Naive thymus-derived CD4-positive, alpha-beta T cell (primary cell): ENCODE measurements at regions not wholly inside any gene's neighbourhood (a gene's known extent, or its start where the extent isn't known, plus 50 kb on each side); places are given as distances from the start of the nearest gene placed in this dataset.
"Not testable (repeated sequence)": the region's sequence is repeated elsewhere in the genome, so short reads cannot be mapped to it uniquely, and the experiment has no call there.

ENCODE experiments used
- ATAC-seq: fragments of 150-1000 bp; cut with Tn5 transposase; 2 replicates; pipeline ENCODE4 v1.10.0; 2021; ENCODE audit warnings: mild to moderate bottlenecking, moderate library complexity
- CTCF ChIA-PET: fragments of 350-600 bp; sonication (Branson Sonifier 250); formaldehyde crosslinking; loops from one replicate; lab custom pipeline; 2021; ENCODE audit warnings: antibody characterized with exemption; lab: Charles Lee
- POLR2A ChIA-PET: fragments of 350-600 bp; sonication (Branson Sonifier 250); formaldehyde crosslinking; loops from one replicate; lab custom pipeline; 2021; ENCODE audit warnings: antibody characterized with exemption, inconsistent platforms; lab: Charles Lee
- DNase-seq, 9 donors: peaks; one replicate each; pipeline versions ENCODE4 v3.0.0 to v3.0.0-alpha.2; 2020 to 2022; ENCODE audit warnings: mixed read lengths in 1 of 9
- H3K27ac ChIP-seq: one replicate; pipeline ENCODE4 v1.7.0; 2013; ENCODE audit warnings: mild to moderate bottlenecking, low read depth, low read length, moderate library complexity
- H3K27me3 ChIP-seq, 2 donors: one replicate each; pipeline ENCODE4 v1.7.0; 2013; ENCODE audit warnings: low read length in 2 of 2, mild to moderate bottlenecking in 2 of 2, moderate library complexity in 2 of 2; ENCODE audit not compliant: control insufficient read depth in 2 of 2, insufficient read depth in 2 of 2
- H3K36me3 ChIP-seq, 3 experiments: 1 replicate in 2 of 3; 2 replicates in 1 of 3; pipeline ENCODE4 v1.7.0; 2013; ENCODE audit warnings: low read length in 3 of 3, mild to moderate bottlenecking in 3 of 3, moderate library complexity in 1 of 3; ENCODE audit not compliant: insufficient read depth in 3 of 3, control insufficient read depth in 2 of 3
- H3K4me1 ChIP-seq, 2 donors: one replicate each; pipeline ENCODE4 v1.7.0; 2013; ENCODE audit warnings: low read length in 2 of 2, mild to moderate bottlenecking in 2 of 2, moderate library complexity in 1 of 2; ENCODE audit not compliant: control insufficient read depth in 2 of 2, insufficient read depth in 2 of 2
- H3K4me3 ChIP-seq: 2 replicates; pipeline ENCODE4 v1.7.0; 2013; ENCODE audit warnings: mild to moderate bottlenecking, low read length
- H3K9me3 ChIP-seq, 3 experiments: 1 replicate in 2 of 3; 2 replicates in 1 of 3; pipeline ENCODE4 v1.7.0; 2013; ENCODE audit warnings: low read length in 3 of 3; ENCODE audit not compliant: control insufficient read depth in 2 of 3
- H3K27ac Mint-ChIP-seq, 9 donors: one replicate each; pipeline ENCODE4 v1.8.0; 2020 to 2022; ENCODE audit warnings: mixed read lengths in 9 of 9, mild to moderate bottlenecking in 8 of 9, moderate library complexity in 5 of 9, inconsistent platforms in 2 of 9
- H3K27me3 Mint-ChIP-seq, 5 donors: one replicate each; pipeline ENCODE4 v1.8.0; 2021 to 2022; ENCODE audit warnings: mixed read lengths in 5 of 5, mild to moderate bottlenecking in 1 of 5
- H3K36me3 Mint-ChIP-seq, 5 donors: one replicate each; pipeline ENCODE4 v1.8.0; 2020 to 2022; ENCODE audit warnings: mixed read lengths in 5 of 5, mild to moderate bottlenecking in 3 of 5, inconsistent platforms in 1 of 5
- H3K4me1 Mint-ChIP-seq, 7 donors: one replicate each; pipeline ENCODE4 v1.8.0; 2020 to 2022; ENCODE audit warnings: mixed read lengths in 7 of 7, mild to moderate bottlenecking in 3 of 7, inconsistent platforms in 1 of 7
- H3K4me3 Mint-ChIP-seq, 10 donors: one replicate each; pipeline ENCODE4 v1.8.0; 2020 to 2022; ENCODE audit warnings: mild to moderate bottlenecking in 10 of 10, mixed read lengths in 10 of 10, moderate library complexity in 6 of 10, inconsistent platforms in 2 of 10
- H3K9me3 Mint-ChIP-seq, 11 donors: one replicate each; pipeline ENCODE4 v1.8.0; 2020 to 2022; ENCODE audit warnings: mixed read lengths in 11 of 11, mild to moderate bottlenecking in 4 of 11, inconsistent platforms in 1 of 11, moderate library complexity in 1 of 11
- intact Hi-C, 2 donors: fragments of 100-400 bp; cut with micrococcal nuclease; formaldehyde crosslinking; loops; one replicate each; pipeline ENCODE4 v1.15.1; 2023

GRCh38 chr7:73961991-73962390 is 66.0 kb upstream of the ELN start:
- H3K4me1 ChIP-seq, H3K4me3 Mint-ChIP-seq, DNase-seq, H3K27me3 ChIP-seq, H3K36me3 ChIP-seq, POLR2A ChIA-PET, H3K4me3 ChIP-seq, H3K27ac Mint-ChIP-seq, H3K4me1 Mint-ChIP-seq, ATAC-seq, intact Hi-C loops, H3K27ac ChIP-seq: not testable (repeated sequence)
- Mint-ChIP-seq H3K27me3 (peaks cover 3 to 14% (median 5%) of the 10 kb centered on the region in 5 donors), H3K36me3 (peaks cover 0 to 14% (median 9%) of the 10 kb centered on the region in 5 donors), H3K9me3 (peaks cover 8 to 24% (median 15%) of the 10 kb centered on the region in 11 donors)
- peaks cover 0 to 14% (median 0%) of the 10 kb centered on the region in 3 experiments for H3K9me3 ChIP-seq
- CTCF ChIA-PET: interaction anchor here (0.6 to 0.7 kb wide), 2 partner anchors 8 to 340 kb away, joined by 3 read pairs; no protein-coding TSS in a partner anchor

GRCh38 chr7:73963252-73963822 is 64.6 kb upstream of the ELN start:
- intact Hi-C loops: no loop called here
- H3K4me3 Mint-ChIP-seq: no peak overlapping the region
- Histone ChIP-seq H3K27ac (no peak overlapping the region), H3K4me3 (no peak overlapping the region), H3K4me1 (no peaks in the 10 kb centered on the region), H3K36me3 (no peaks in the 10 kb centered on the region), H3K9me3 (peaks cover 0 to 14% (median 0%) of the 10 kb centered on the region in 3 experiments), H3K27me3 (no peaks in the 10 kb centered on the region)
- CTCF ChIA-PET: no interaction called here
- ATAC-seq (no peak), DNase-seq (no peak)
- H3K36me3 Mint-ChIP-seq: peaks cover 0 to 14% (median 9%) of the 10 kb centered on the region in 5 donors
- POLR2A ChIA-PET: no interaction called here
- H3K27me3 Mint-ChIP-seq: peaks cover 3 to 14% (median 5%) of the 10 kb centered on the region in 5 donors
- no peak overlapping the region for H3K27ac Mint-ChIP-seq
- H3K9me3 Mint-ChIP-seq: peaks cover 8 to 30% (median 17%) of the 10 kb centered on the region in 11 donors
- H3K4me1 Mint-ChIP-seq: no peaks in the 10 kb centered on the region

- ChIA-PET CTCF (no interaction called here), POLR2A (no interaction called here)
- ATAC-seq: no peak
- Mint-ChIP-seq H3K9me3 (peaks cover 8 to 30% (median 17%) of the 10 kb centered on the region in 11 donors), H3K36me3 (peaks cover 0 to 14% (median 9%) of the 10 kb centered on the region in 5 donors), H3K4me3 (no peak overlapping the region), H3K4me1 (no peaks in the 10 kb centered on the region), H3K27me3 (peaks cover 0 to 14% (median 5%) of the 10 kb centered on the region in 5 donors), H3K27ac (no peak overlapping the region)
- H3K4me3 ChIP-seq: no peak overlapping the region
- intact Hi-C loops: no loop called here
- no peaks in the 10 kb centered on the region for H3K36me3 ChIP-seq
- H3K27ac ChIP-seq: no peak overlapping the region
- no peaks in the 10 kb centered on the region for H3K4me1 ChIP-seq
- DNase-seq: no peak
- H3K9me3 ChIP-seq: peaks cover 0 to 14% (median 0%) of the 10 kb centered on the region in 3 experiments
- no peaks in the 10 kb centered on the region for H3K27me3 ChIP-seq
Observed at GRCh38 chr7:73964786-73965185, 63.2 kb upstream of the ELN start.

- DNase-seq (no peak), ATAC-seq (no peak)
- POLR2A ChIA-PET: no interaction called here
- no peaks in the 10 kb centered on the region for H3K27me3 ChIP-seq
- Mint-ChIP-seq H3K36me3 (peaks cover 0 to 14% (median 9%) of the 10 kb centered on the region in 5 donors), H3K4me3 (no peak overlapping the region), H3K27me3 (peaks cover 0 to 14% (median 3%) of the 10 kb centered on the region in 5 donors), H3K9me3 (peaks cover 8 to 30% (median 17%) of the 10 kb centered on the region in 11 donors), H3K4me1 (peaks cover 0 to under 1% (median 0%) of the 10 kb centered on the region in 7 donors), H3K27ac (no peak overlapping the region)
- H3K9me3 ChIP-seq: peaks cover 0 to 14% (median 0%) of the 10 kb centered on the region in 3 experiments
- H3K36me3 ChIP-seq: no peaks in the 10 kb centered on the region
- H3K27ac ChIP-seq: no peak overlapping the region
- intact Hi-C loops: no loop called here
- H3K4me3 ChIP-seq: no peak overlapping the region
- H3K4me1 ChIP-seq: no peaks in the 10 kb centered on the region
- CTCF ChIA-PET: no interaction called here
Observed at GRCh38 chr7:73966062-73966940, 61.7 kb upstream of the ELN start.

GRCh38 chr7:73966941-73967831 is 60.8 kb upstream of the ELN start:
- no peaks in the 10 kb centered on the region for H3K36me3 ChIP-seq
- peaks cover 0 to 14% (median 0%) of the 10 kb centered on the region in 3 experiments for H3K9me3 ChIP-seq
- ChIA-PET CTCF (no interaction called here), POLR2A (no interaction called here)
- H3K9me3 Mint-ChIP-seq: peaks cover 8 to 26% (median 17%) of the 10 kb centered on the region in 11 donors
- no peak for ATAC-seq
- no peaks in the 10 kb centered on the region for H3K27me3 ChIP-seq
- no peak overlapping the region for H3K27ac Mint-ChIP-seq
- no peak overlapping the region for H3K4me3 Mint-ChIP-seq
- H3K4me3 ChIP-seq: no peak overlapping the region
- DNase-seq: no peak
- intact Hi-C loops: no loop called here
- peaks cover 0 to 14% (median 8%) of the 10 kb centered on the region in 5 donors for H3K27me3 Mint-ChIP-seq
- H3K36me3 Mint-ChIP-seq: peaks cover 0 to 14% (median 9%) of the 10 kb centered on the region in 5 donors
- H3K27ac ChIP-seq: no peak overlapping the region
- H3K4me1 Mint-ChIP-seq: peaks cover 0 to 4% (median 0%) of the 10 kb centered on the region in 7 donors
- H3K4me1 ChIP-seq: no peaks in the 10 kb centered on the region

GRCh38 chr7:73967832-73968290 is 60.1 kb upstream of the ELN start:
- Histone ChIP-seq H3K4me3 (no peak overlapping the region), H3K27me3 (no peaks in the 10 kb centered on the region), H3K4me1 (no peaks in the 10 kb centered on the region), H3K36me3 (no peaks in the 10 kb centered on the region), H3K27ac (no peak overlapping the region), H3K9me3 (peaks cover 0 to 14% (median 0%) of the 10 kb centered on the region in 3 experiments)
- intact Hi-C loops: no loop called here
- H3K27me3 Mint-ChIP-seq: peaks cover 0 to 14% (median 8%) of the 10 kb centered on the region in 5 donors
- no peak overlapping the region for H3K4me3 Mint-ChIP-seq
- ATAC-seq (no peak), DNase-seq (no peak)
- no peak overlapping the region for H3K27ac Mint-ChIP-seq
- peaks cover 0 to 14% (median 9%) of the 10 kb centered on the region in 5 donors for H3K36me3 Mint-ChIP-seq
- POLR2A ChIA-PET: no interaction called here
- CTCF ChIA-PET: no interaction called here
- peaks cover 0 to 4% (median 0%) of the 10 kb centered on the region in 7 donors for H3K4me1 Mint-ChIP-seq
- peaks cover 8 to 26% (median 16%) of the 10 kb centered on the region in 11 donors for H3K9me3 Mint-ChIP-seq
